Right hindlimb (tissue), 1 donor: ENCODE measurements at regions not wholly inside any gene's neighbourhood (a gene's known extent, or its start where the extent isn't known, plus 50 kb on each side); places are given as distances from the start of the nearest gene placed in this dataset.
A peak's percentile ranks its signal among the peaks of the same experiment; 100 is the strongest.
"Not testable (repeated sequence)": the region's sequence is repeated elsewhere in the genome, so short reads cannot be mapped to it uniquely, and the experiment has no call there.

Source experiments
- DNase-seq: peaks from one replicate; pipeline ENCODE4 v3.0.0-alpha.2; 2018

DNA sequence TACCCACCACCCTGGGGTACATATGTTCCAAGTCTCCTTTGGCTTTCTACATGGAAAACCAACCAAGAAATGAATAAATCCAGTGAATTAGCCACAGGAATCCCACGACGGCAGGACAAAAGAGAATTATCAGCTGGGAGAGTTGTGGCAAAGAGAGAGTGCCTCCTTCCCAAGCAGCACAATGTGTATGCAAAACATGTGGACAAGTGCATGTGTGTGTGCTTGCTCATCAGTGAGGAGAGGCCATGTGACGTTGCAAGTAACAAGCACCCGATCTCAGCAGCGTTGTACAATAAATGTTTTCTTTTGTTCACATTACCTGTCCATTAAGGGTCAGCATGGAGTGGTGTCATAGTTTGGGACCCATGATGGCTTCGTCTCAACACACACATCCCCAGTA, 50.0 kb upstream of the EMX2 start:
- no peak for DNase-seq

DNA sequence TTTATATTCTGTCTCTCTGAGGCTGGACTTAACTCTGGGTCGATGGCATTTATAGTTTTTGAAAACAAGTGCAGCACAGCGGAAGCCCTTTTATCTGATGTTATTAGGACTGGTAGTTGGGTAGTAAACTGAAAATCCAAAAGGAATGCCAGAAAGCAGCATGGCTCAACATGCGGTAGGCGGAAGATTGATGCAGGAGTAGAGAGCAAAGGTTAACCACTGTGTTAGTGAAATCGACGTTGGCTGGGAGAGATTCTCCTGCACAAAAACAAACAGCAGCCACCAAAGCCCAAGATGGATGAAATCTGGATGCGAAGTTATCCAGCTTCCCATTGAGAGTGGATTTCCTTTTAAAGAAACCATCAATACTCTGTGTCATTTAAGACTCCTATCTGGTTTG, 54.5 kb upstream of the EMX2 start:
- DNase-seq, result no peak

DNA sequence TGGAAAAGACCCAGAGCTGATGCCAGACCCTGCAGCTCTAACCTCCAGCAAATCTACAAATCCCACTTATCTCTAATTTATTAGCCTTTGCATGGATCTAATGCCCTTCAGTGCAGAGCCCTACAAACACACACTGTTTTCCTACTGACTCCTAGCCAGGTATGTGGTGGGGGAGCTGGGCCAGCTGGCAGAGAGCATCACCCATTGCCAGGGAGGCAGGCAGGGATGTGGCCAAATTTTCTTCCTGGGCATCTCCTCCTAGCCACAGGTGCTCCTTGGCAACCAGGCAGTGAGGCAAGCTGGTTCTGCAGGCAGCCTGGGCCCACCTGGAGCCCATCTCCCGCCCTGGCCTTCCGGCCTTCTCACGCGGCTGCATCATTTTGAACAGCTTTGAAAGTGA, 55.9 kb upstream of the EMX2 start:
- DNase-seq, result no peak

DNA sequence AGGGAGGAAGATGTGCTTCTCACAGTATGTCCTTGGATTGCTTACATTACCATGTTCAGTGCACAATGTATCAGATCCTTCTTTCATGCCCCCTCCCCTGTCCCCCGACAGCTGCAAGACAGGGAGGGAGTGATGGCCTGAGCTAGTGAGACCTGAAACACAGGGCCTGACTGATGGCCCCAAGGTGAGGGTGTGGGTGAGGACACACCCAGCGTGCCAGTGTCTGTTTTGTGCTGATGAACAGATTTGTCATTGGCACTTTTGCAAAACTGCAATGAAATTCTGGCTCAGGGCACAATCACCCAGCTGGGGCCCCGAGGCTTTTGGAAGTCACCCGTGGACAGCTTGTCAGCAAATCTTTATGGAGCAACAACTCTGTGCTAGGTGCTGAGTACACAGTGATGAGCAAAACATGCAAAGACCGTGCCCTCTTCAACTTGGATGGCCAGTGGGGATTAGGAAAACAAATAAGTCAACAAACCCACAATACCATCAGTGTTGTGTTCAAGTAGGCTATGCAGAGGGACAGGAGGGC, 59.4 kb upstream of the EMX2 start:
- DNase-seq, result no peak

DNA sequence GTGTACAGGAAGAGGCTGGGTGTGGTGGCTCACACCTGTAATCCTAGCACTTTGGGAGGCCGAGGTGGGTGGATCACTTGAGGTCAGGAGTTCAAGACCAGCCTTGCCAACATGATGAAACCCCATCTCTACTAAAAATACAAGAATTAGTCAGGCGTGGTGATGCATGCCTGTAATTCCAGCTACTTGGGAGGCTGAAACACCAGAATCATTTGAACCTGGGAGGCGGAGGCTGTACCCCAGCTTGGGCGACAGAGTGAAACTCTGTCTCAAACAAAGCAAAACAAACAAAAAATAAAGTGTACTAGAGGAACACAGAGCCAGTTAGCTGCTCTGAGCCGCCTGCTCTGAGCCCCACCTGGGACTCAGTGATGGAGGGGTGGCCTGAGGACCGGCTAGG, 61.5 kb upstream of the EMX2 start:
- DNase-seq, result not testable (repeated sequence)

DNA sequence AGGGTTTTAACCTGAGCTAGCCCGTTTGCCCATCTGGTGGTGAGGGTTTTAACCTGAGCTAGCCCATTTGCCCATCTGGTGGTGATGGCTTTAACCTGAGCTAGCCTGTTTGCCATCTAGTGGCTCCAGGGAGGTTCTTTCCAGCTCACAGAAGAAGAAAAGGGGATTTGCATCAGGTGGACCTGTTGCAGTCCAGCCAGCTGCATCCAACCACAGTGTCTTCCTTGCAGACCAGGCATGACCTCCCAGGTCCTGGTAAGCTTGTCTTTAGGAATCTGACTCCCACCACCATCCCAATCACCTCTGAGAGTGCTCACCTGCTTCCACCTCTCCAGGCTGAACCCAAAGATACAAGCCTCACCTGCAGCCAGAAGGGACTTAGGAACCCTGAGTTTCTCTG, 62.4 kb upstream of the EMX2 start:
- no peak for DNase-seq

DNA sequence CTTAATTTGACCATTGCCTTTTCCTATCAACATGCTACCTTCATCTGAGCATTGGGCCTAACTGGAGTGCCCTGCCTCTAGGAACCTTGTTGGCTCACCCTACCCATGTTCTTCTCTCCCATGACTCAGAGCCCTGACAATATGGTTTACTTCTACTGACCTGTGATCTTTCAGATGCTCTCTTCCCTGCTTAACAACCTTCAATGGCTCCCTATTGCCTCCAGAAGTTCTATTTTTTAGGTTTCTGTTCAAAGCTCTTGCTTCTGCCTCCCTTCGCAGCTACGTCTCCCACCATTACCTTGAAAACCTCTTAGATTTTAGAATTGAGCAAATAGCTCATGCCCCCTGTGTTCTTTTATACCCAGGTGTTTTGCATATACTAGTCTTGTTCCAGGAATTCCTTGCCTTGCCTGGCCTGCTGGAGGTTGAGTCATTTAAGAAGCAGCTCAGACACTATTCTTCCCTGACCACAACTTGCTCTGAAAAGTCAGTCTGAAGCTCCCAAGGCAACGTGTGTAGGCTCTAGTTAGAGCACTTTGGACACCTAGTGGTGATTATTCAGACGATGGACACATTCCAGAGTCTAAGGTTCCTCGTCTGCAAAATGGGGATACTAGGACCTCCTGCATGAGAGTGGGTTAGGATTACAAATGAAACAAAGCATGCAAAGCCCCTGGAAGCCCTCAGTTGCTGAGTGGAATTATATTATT, 64.4 kb upstream of the EMX2 start:
- DNase-seq, result no peak

DNA sequence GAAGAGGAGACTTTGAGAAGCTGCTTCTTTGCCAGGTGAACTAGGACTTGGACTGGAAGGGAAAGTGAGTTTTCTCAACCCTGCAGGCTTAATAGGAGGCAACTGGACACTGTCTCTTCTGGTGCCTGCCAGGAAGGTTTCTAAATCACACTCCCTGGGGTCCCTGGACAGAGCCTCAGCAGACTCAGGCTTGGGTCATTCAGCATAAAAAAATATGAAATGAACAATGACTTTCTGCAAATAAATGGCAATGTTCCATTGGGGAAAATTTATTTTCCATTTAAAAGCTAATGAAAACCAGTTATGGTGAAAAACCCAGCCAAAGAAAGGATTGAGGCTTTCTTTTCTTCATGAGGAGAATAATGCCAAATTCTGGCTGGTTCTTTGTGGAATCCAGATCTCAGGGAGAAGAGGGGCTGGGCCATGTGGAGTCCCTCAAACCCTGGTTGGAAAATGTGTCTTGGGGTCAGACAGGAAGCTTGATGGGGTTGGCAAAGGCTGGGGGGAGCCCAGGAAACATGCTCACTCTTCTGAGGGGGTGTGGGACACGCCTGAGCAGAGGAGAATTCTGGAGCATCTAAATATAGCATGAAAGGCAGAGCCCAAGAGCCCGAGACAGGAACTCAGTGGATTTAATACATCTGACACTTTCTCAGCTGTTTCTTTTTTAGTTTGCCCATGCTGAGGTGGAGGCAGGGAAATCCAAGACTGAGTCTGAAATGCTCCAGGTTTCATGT, 65.2 kb upstream of the EMX2 start:
- peak; percentile 46 for DNase-seq

DNA sequence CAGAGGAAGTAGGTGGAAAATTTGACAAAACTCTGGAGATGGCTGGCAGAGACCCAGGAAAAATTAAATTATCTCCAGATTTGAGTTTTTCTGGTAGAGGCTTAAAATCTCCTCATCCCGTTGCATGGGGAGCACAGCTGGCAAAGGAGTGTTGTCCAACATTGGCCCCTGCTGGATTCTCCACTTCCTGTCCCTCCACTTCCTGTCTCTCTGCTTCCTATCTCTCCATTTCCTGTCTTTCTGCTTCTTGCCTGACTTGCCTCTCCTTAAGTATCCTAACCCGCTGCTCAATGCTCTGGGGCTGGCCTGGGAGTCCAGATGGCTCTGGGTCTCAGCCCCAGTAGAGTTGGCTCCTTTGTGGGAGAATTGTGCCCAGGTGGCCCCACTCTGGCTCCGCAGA, 65.8 kb upstream of the EMX2 start:
- peak; percentile 51 for DNase-seq

DNA sequence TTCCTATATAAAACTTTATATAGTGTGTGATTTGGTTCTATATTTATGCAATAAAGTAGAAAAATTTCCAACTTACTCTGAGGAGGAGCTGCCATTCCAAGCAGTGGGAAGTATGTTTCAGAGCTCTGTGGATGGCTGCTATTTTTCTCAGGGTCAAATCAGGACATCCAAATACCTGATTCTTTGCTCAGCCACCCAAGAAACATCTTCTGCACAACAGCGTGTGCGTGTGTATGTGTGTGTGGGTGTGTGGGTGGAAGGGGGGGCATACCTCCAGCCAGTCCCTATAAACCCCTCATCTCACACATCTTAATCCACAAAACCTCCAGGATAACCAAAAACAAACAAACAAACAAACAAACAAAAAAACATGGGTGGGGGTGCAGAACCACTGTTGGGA, 66.3 kb upstream of the EMX2 start:
- DNase-seq, result no peak

DNA sequence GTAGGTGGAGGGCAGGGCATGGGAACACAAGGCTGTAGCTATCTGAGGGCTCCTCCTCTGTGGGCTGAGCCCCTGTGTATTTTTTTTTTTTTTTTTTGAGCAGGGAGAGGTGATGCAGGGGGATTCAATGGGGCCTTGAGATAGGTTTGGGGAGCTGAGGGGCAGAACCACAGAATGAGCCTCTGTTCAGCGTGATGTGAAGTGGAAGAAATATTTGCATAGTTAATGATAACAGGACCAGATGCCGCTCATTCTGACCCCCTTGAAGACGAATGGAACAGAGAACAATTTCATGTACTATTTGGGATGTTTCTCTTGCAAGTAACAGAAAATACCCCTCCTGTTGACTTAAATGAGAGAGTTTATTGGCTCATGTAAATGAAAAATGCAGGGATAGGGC, 69.7 kb upstream of the EMX2 start:
- no peak for DNase-seq

DNA sequence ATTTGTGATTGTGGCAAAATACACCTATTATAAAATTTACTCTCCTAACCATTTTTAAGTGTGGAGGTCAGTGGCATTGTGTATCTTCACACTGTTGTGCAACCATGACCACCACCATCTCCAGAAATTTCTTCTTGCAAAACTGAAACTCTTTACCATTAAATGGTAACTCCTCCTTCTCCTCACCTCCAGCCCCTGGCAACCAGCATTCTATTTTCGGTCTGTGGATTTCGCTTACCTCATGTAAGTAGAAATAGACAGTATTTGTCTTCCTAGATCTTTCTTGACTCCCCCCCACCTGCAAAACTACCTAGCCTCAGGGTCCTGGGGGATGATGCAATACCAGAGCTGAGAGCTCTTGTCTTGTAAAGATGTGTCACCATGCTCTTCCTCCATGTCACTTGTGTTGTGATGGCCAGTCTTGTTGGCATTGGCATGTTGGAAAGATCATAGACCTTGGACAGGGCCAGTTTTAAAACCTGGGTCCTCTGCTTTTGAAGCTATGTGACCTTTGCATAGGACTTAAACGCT, 71.1 kb upstream of the EMX2 start:
- no peak for DNase-seq

DNA sequence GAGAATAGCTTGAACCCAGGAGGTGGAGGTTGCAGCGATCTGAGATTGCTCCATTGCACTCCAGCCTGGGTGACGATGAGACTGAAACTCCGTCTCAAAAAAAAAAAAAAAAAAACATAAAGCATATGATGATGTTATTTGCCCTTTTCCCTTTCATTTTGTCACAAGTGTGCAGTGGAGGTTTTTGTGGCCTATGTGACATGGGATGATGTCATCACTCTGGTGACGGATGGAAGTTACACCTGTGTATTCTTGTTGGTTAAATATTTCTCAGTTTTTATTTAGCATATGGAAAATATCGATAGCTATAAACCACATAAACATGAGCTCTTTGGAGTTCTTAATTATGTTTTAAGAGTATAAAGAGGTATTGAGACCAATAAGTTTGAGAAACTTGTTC, 71.8 kb upstream of the EMX2 start:
- no peak for DNase-seq

DNA sequence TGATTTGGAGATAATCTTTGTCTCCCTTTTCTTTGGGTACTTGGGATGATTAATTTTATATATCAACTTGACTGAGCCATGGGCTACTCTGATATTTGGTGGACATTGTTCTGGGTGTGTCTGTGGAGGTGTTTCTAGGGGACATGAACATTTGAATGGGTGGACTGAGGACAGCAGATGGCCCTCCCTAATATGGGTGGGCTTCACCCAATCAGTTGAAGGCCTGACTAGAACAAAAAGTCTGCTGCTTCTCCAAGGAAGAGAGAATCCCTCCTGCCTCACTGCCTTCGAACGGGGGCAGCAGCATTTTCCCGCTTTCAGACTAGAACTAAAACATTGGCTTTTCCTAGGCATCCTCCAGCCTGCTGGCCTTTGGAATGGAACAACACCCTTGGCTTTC, 73.9 kb upstream of the EMX2 start:
- DNase-seq, result no peak

DNA sequence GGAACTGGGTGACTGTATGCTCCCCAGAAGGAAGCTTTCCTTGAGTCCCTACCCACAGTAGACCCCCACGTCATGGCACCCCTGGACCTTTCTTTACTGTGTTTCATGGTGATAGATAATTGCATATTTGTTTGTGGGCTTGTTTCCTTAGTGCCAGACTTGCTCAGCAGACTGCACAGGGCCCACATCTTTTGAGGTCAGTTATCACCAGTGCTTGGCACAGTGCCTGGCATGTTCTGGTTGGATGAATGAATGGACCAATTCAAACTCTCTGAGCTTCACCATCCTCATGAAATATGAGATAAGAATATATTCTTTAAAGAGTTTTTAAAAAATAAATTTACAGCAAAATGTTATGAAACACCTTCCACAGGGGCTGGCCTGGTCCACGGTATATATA, 78.4 kb upstream of the EMX2 start:
- DNase-seq, result no peak

DNA sequence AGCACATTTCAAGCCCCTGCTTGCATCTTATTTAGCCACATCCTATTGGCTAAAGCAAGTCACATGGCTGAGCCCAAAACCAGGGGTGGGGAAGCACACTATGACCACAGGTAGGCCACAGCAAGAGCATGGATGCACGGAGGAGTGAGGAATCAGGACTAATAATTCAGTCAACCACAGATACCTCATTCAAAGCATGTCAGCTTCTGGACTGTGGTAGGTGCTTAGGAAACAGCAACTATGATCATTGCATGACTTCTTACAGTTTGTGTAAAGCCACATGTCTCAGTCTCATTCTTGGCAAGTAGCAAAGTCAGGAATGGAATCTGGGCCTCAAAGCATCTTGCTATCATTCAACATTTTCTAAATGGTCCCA, 79.0 kb upstream of the EMX2 start:
- no peak for DNase-seq

DNA sequence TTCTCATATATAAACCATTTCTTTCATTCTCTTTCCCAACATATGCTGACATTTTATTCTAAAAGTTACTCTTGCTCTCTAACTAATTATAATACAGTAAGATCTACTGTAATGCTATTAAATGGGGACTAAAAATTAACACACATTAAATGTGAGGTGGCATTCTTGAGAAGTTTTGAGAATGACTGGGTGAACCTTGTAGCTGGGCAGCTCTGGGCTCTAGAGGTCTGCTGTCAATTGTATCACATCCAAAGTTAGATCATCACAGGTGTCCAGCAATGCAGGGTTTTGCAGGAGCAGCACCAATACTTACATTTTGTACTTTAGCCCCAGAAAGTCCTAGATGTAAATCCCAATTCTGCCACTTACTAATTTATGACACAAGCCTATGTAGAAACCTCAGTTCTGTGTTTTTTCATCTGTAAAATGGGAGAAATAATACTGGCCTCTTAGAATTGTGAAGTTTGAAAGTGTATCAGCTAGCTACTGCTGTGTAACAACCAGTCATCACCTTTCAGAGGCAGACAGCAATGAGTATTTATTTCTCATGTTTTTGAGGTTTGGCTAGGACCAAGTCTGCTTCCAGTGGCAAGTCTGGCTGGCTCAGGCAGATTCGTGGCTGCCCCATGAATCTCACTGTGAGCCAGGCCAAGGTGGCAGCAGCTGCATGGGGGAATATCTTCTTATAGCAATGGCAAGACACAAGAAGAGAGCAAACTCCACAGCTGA, 79.6 kb upstream of the EMX2 start:
- no peak for DNase-seq

DNA sequence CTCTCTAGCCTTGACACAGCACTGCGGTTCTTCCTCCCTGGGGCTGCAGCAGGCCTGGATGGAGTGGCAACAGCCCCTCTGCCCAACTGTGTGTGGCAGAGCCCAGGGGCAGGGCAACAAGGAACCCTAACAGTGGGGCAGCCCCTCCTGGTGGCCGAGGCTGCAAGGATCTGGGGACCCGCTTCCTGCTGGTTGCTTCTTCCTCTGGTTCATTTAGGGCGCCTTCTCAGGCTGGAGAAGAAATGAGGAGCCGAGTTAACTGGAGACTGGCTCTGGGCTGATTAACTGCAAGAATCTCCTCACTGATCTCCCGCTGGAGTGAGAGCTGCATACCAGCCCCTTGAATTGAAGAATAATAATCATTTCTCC, 80.1 kb upstream of the EMX2 start:
- no peak for DNase-seq

DNA sequence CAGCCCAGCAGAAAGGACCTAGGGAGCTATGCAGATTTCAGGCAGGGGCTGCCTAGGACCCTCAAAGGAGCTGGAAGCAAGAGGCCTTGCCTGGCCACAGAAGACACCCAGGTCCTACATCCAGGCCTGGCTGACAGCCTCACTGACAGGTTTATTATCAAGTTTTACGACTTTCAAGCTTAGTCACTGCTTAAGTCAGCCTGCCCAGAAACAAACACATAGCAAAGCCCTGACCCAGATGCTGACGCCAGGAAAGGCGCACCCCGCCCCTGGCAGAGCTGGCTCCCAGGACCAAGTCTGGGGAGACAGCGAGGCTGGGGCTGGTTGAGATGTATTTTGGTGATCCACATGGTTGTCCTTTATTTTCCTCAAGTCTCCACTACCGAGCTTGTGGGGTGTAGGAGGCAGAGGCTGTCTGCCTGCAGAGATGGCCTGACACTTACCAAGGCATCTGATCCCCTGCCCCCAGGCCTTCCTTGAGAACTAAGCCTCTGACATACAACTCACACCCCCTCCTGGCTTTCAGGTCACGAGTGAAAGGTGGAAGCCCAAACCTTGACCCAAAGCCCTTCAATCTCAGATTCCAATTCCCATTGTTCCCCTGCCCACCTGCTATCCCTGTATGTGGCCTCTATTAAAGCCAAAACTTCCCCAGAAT, 80.7 kb upstream of the EMX2 start:
- peak; percentile 70 for DNase-seq

DNA sequence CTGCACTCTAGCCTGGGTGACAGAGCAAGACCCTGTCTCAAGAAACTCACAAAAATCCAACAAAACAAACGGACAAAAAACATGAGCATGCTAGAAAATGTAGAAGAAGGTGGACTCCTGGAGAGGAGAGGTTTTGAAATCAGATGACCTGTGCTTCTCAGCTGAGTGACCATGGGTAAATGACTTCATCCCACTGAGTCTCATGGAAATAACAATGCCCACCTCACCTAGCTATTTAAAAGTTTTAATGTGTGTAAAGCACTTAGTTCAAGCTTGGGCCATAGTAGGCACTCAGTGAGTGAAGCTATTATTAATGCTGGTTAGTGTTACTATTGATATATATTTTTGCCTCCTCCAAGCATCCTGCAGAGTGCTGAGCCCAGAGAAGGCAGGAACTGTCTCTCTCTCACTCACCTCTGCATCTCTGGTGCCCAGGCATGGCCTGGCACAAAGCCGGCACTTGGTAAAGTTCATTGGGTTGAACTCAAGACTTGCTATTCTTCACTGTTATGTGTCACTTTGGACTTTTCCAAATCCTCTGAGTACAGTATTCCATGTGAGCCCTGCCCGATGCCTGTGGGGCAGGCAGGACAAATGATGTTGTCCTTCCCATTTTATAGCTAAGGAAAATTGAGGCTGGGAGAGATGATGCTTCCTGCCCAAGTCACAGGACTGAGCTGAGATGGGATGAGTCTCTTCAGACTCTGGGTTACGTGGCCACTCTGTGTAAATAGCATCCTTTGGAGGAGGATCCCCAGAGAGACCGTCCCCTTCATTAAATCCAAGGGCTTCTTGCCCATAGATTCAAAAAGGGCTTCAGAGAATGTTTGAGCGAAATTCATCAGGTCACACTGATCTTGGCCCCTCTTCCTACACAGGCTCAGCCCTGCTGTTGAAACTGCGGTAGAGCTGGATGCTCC, 81.4 kb upstream of the EMX2 start:
- DNase-seq, result no peak

DNA sequence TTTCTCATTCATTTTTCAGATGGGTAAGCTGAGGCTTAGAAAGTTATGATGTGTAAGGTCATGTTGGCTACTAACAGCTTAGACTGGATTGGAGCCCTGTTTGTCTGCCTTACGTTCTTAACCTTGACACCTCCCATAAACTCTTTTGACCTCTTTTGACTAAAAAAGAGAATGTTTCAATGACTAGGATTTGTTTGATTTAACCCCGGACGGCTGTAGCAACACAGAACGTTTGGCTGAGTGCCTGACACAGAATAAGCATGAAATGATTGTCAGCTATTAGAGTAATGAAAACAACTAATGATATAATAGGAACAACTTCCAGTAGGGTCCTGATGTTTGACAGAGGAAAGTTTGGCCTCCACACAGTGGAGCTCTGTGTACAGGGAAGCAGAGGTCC, 83.3 kb upstream of the PDZD8 start:
- no peak for DNase-seq

DNA sequence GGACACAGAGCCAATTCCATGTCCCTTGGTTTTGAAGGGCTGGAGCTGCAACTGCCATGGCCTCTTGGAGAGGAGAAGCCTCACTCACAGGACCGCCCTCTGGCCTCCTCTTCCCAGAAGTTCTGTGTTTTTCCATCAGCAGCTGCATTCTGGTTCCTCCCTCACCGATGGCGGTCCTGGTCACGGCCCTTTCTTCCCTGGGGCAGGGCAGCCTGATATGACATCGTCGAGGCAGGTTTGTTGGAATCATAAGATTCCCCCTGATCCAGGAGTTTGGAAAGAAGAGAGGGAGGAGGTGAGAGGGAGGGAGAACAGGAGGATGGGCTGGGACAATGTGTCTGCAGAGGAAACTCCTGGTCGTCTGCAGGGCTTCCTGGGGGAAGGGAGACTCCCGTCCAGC, 82.7 kb upstream of the PDZD8 start:
- DNase-seq, result no peak
